H1 (cell line): ENCODE measurements at regions not wholly inside any gene's neighbourhood (a gene's known extent, or its start where the extent isn't known, plus 50 kb on each side); places are given as distances from the start of the nearest gene placed in this dataset.

Experiments used
- CTCF ChIA-PET: fragments of 300-600 bp; sonication (Branson Sonifier 250); formaldehyde crosslinking; loops from one replicate; lab custom pipeline; 2021; ENCODE audit not compliant: partially characterized antibody; lab: Charles Lee
- POLR2A ChIA-PET: fragments of 300-600 bp; sonication (Branson Sonifier 250); formaldehyde crosslinking; loops from one replicate; lab custom pipeline; 2021; ENCODE audit warnings: inconsistent platforms; ENCODE audit not compliant: partially characterized antibody; lab: Charles Lee
- DNase-seq, 2 experiments: peaks; one replicate each; pipeline versions ENCODE4 v3.0.0 to v3.0.0-alpha.2; 2010 to 2022; ENCODE audit warnings: low spot score in 2 of 2, low read depth in 1 of 2, mixed read lengths in 1 of 2
- FAIRE-seq: peaks from 2 replicates; lab custom pipeline; 2011; peaks lifted over from hg19 to GRCh38; lab: Jason Lieb, UNC
- H2AFZ ChIP-seq: 2 replicates; pipeline ENCODE4 v1.8.1; 2012; ENCODE audit warnings: low read length, inconsistent platforms
- H2AK5ac ChIP-seq: 2 replicates; pipeline ENCODE4 v1.6.1; 2013; ENCODE audit warnings: low read depth, low read length
- H2BK120ac ChIP-seq: replicated peaks from 2 replicates; pipeline ENCODE3; 2013; ENCODE audit warnings: low read depth, low read length, inconsistent platforms
- H2BK12ac ChIP-seq: 2 replicates; pipeline ENCODE4 v1.6.1; 2013; ENCODE audit warnings: low read depth, low read length
- H2BK15ac ChIP-seq: 2 replicates; pipeline ENCODE4 v1.6.1; 2013; ENCODE audit warnings: low read length
- H2BK20ac ChIP-seq: 2 replicates; pipeline ENCODE4 v1.6.1; 2013; ENCODE audit warnings: low read length
- H2BK5ac ChIP-seq: 2 replicates; pipeline ENCODE4 v1.6.1; 2013; ENCODE audit warnings: low read depth, low read length
- H3K14ac ChIP-seq: 2 replicates; pipeline ENCODE4 v1.6.1; 2013; ENCODE audit warnings: inconsistent platforms; ENCODE audit not compliant: insufficient read length
- H3K18ac ChIP-seq: 2 replicates; pipeline ENCODE4 v1.6.1; 2013; ENCODE audit warnings: low read length; ENCODE audit errors: extremely low read depth
- H3K23ac ChIP-seq: 2 replicates; pipeline ENCODE4 v1.6.1; 2013; ENCODE audit warnings: inconsistent platforms; ENCODE audit not compliant: insufficient read length
- H3K23me2 ChIP-seq: 2 replicates; pipeline ENCODE4 v1.6.1; 2013; ENCODE audit warnings: low read depth, low read length
- H3K27ac ChIP-seq: 2 replicates; pipeline ENCODE4 v1.6.1; 2011; ENCODE audit warnings: low read depth, low read length, inconsistent platforms
- H3K27me3 ChIP-seq, 4 experiments: replicated peaks in 1 of 4; 1 replicate in 1 of 4; 2 replicates in 3 of 4; pipeline versions ENCODE4 v1.6.1 to v1.8.1; 2011 to 2013; ENCODE audit warnings: low read length in 3 of 4, mild to moderate bottlenecking in 3 of 4, inconsistent platforms in 2 of 4, mixed read lengths in 2 of 4, moderate library complexity in 1 of 4; ENCODE audit not compliant: control insufficient read depth in 3 of 4, insufficient read depth in 3 of 4; ENCODE audit errors: extremely low read depth in 1 of 4
- H3K36me3 ChIP-seq, 4 experiments: 2 replicates each; pipeline versions ENCODE4 v1.6.1 to v1.8.1; 2011 to 2013; ENCODE audit warnings: mild to moderate bottlenecking in 4 of 4, low read length in 3 of 4, moderate library complexity in 2 of 4, control low read depth in 1 of 4, inconsistent platforms in 1 of 4; ENCODE audit not compliant: insufficient read depth in 4 of 4, control insufficient read depth in 2 of 4
- H3K4ac ChIP-seq: replicated peaks from 2 replicates; pipeline ENCODE3; 2013; ENCODE audit warnings: low read length, low read depth, mixed read lengths, inconsistent platforms; ENCODE audit not compliant: insufficient read length
- H3K4me1 ChIP-seq, 4 experiments: replicated peaks in 1 of 4; 1 replicate in 1 of 4; 2 replicates in 3 of 4; pipeline versions ENCODE4 v1.6.1 to v1.8.1; 2011 to 2013; ENCODE audit warnings: low read length in 3 of 4, inconsistent platforms in 2 of 4, mixed read lengths in 1 of 4; ENCODE audit not compliant: insufficient read depth in 4 of 4, control insufficient read depth in 3 of 4
- H3K4me2 ChIP-seq, 2 experiments: 2 replicates each; pipeline versions ENCODE4 v1.6.1 to v1.8.1; 2011 to 2013; ENCODE audit warnings: low read depth in 2 of 2, low read length in 2 of 2, control low read depth in 1 of 2, inconsistent platforms in 1 of 2, mild to moderate bottlenecking in 1 of 2; ENCODE audit not compliant: insufficient read depth in 1 of 2
- H3K4me3 ChIP-seq, 4 experiments: fragments of 200-600, 300-600 bp in 1 of 4; sonication (generic), shearing (Covaris generic), sonication (Bioruptor Twin) in 1 of 4; 2 replicates each; pipeline versions ENCODE4 v1.5.1 to v1.8.1; 2011 to 2016; ENCODE audit warnings: low read length in 4 of 4, low read depth in 3 of 4, control low read depth in 2 of 4, inconsistent platforms in 2 of 4, mild to moderate bottlenecking in 2 of 4, mixed read lengths in 1 of 4, moderate library complexity in 1 of 4; ENCODE audit not compliant: insufficient read depth in 2 of 4; ENCODE audit errors: extremely low read depth in 1 of 4
- H3K56ac ChIP-seq: replicated peaks from 2 replicates; pipeline ENCODE3; 2013; ENCODE audit warnings: low read depth, mild to moderate bottlenecking, mixed read lengths, low read length, inconsistent platforms; ENCODE audit not compliant: insufficient read length
- H3K79me1 ChIP-seq: 2 replicates; pipeline ENCODE4 v1.6.1; 2013; ENCODE audit warnings: low read depth, low read length, control low read depth
- H3K79me2 ChIP-seq, 2 experiments: 2 replicates each; pipeline versions ENCODE4 v1.6.1 to v1.8.1; 2012 to 2013; ENCODE audit warnings: low read length in 2 of 2, mild to moderate bottlenecking in 2 of 2, inconsistent platforms in 1 of 2; ENCODE audit not compliant: insufficient read depth in 2 of 2, control insufficient read depth in 1 of 2
- H3K9ac ChIP-seq, 4 experiments: replicated peaks in 1 of 4; 1 replicate in 1 of 4; 2 replicates in 3 of 4; pipeline versions ENCODE4 v1.6.1 to v1.8.1; 2011 to 2013; ENCODE audit warnings: low read depth in 3 of 4, low read length in 3 of 4, control low read depth in 2 of 4, mild to moderate bottlenecking in 2 of 4, moderate library complexity in 2 of 4, inconsistent platforms in 1 of 4; ENCODE audit errors: extremely low read depth in 1 of 4
- H3K9me3 ChIP-seq, 2 experiments: 2 replicates each; pipeline versions ENCODE4 v1.6.1 to v1.8.1; 2012 to 2013; ENCODE audit warnings: mild to moderate bottlenecking in 2 of 2, moderate library complexity in 2 of 2, control low read depth in 1 of 2, inconsistent platforms in 1 of 2, low read depth in 1 of 2, low read length in 1 of 2, mixed read lengths in 1 of 2; ENCODE audit not compliant: insufficient read depth in 2 of 2
- H4K20me1 ChIP-seq, 2 experiments: replicated peaks in 1 of 2; 2 replicates each; pipeline versions ENCODE3 to v1.8.1; 2011 to 2013; ENCODE audit warnings: inconsistent platforms in 2 of 2, low read length in 2 of 2, mild to moderate bottlenecking in 1 of 2; ENCODE audit not compliant: insufficient read depth in 2 of 2, control insufficient read depth in 1 of 2
- H4K5ac ChIP-seq: 2 replicates; pipeline ENCODE4 v1.6.1; 2013; ENCODE audit warnings: low read length, low read depth, mixed read lengths, inconsistent platforms; ENCODE audit not compliant: insufficient read length
- H4K8ac ChIP-seq: 2 replicates; pipeline ENCODE4 v1.8.0; 2013; ENCODE audit warnings: mild to moderate bottlenecking, moderate library complexity, low read length, inconsistent platforms; ENCODE audit not compliant: insufficient read depth; ENCODE audit errors: extremely low read depth
- H4K91ac ChIP-seq: replicated peaks from 2 replicates; pipeline ENCODE3; 2013; ENCODE audit warnings: low read length, mixed read lengths, inconsistent platforms; ENCODE audit not compliant: insufficient read length
- KDM1A ChIP-seq: fragments of 200-600, 300-600 bp; sonication (generic); IDR thresholded peaks from 2 replicates; pipeline ENCODE4 v1.7.1; 2016; ENCODE audit warnings: mild to moderate bottlenecking, low read length, borderline replicate concordance
- RAD21 ChIP-seq, 2 experiments: IDR thresholded peaks in 1 of 2; conservative IDR thresholded peaks in 1 of 2; 2 replicates each; pipeline ENCODE4 v1.6.1; 2011; ENCODE audit warnings: low read depth in 2 of 2, low read length in 2 of 2, improper control_type of control experiment in 1 of 2, inconsistent platforms in 1 of 2, mild to moderate bottlenecking in 1 of 2, moderate library complexity in 1 of 2
- WGBS, 2 experiments: shearing (Covaris generic) in 1 of 2; methylation state at CpG; one replicate each; pipeline versions ENCODE4 v1.1.6 to v1.1.7; 2013 to 2015; ENCODE audit warnings: low lambda C conversion rate in 2 of 2, mixed read lengths in 2 of 2, inconsistent platforms in 1 of 2, low coverage in 1 of 2, missing lambda C conversion rate in 1 of 2; ENCODE audit not compliant: insufficient replicate concordance in 2 of 2, insufficient coverage in 1 of 2, insufficient read length in 1 of 2; ENCODE audit errors: extremely low coverage in 1 of 2, missing lambda C conversion rate in 1 of 2; 5-methylcytosine and 5-hydroxymethylcytosine counted together

DNA sequence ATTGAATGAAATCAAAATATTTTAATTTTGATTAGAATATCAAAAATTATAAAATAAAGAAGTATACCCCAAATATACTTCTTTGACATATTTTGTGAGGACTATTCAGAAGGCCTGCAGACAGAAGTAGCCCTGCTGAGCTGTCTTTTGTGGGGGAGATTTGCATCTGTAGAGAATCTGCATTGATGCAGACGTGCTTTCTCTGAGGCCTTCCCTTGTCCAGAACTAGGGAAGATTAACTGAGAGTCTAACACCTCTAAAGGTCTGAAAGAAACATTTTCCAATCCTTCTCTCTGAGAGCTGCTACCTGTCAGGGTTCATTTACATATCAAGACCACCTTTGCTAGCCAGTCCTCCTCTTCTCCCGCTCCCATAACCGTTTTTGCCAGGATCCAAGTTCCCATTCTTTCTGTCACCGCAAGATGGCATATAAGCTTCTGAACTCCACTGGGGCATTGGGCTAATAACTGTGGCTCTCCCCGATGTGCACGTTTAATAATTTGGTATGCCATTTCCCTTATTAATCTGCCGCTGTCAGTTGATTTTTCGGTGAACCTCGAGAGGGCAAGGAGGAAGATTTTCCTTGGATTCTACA lies 510.4 kb upstream of the CNTNAP5 start:
- TF ChIP-seq KDM1A, result no peak
- peak in 1 of 2 experiments; percentile 28; a peak in 1 of 4 replicates for TF ChIP-seq RAD21 (IDR thresholded peaks at IDR 0.05 in 1 of 2, conservative IDR thresholded peaks at IDR 0.05 in 1 of 2; ENCODE audit: low read depth in 2 of 2, low read length in 2 of 2)
- 72% methylated on average over 9 of the region's 9 CpGs; no CpG with 5 or more reads in 1 of the 2 experiments for WGBS, 2 experiments
- H2BK5ac ChIP-seq, result no peak overlapping the region
- ChIA-PET CTCF (interaction anchor here (0.9 to 1.1 kb wide), 2 partner anchors 32 to 128 kb away, joined by 3 read pairs; no protein-coding TSS in a partner anchor), POLR2A (no interaction called here)
- no peaks in the 10 kb centered on the region for H3K23me2 ChIP-seq
- H3K56ac ChIP-seq, result no peak overlapping the region
- no peak overlapping the region for H2BK120ac ChIP-seq
- H3K23ac ChIP-seq, result no peak overlapping the region
- FAIRE-seq (peak; percentile 32), DNase-seq (no peak)
- H3K18ac ChIP-seq, result no peak overlapping the region
- H2AFZ ChIP-seq, result no peak overlapping the region
- H3K4me1 ChIP-seq, result peaks cover 0 to 7% (median 3%) of the 10 kb centered on the region in 4 experiments; a peak in 2 of 7 replicates
- H3K9ac ChIP-seq, result no peak overlapping the region
- H3K27me3 ChIP-seq, result no peaks in the 10 kb centered on the region
- H4K5ac ChIP-seq, result no peak overlapping the region
- H3K4me2 ChIP-seq, result peak overlapping the region in 1 of 2 experiments; percentile 4; a peak in 1 of 4 replicates
- H2AK5ac ChIP-seq, result no peak overlapping the region
- no peak overlapping the region for H4K91ac ChIP-seq
- no peaks in the 10 kb centered on the region for H3K79me2 ChIP-seq
- no peak overlapping the region for H2BK15ac ChIP-seq
- H3K79me1 ChIP-seq, result no peaks in the 10 kb centered on the region
- no peak overlapping the region for H3K27ac ChIP-seq
- H4K20me1 ChIP-seq, result no peaks in the 10 kb centered on the region
- H4K8ac ChIP-seq, result no peak overlapping the region
- H3K9me3 ChIP-seq, result no peaks in the 10 kb centered on the region
- no peak overlapping the region for H3K4ac ChIP-seq
- H2BK12ac ChIP-seq, result no peak overlapping the region
- H3K4me3 ChIP-seq, result no peak overlapping the region
- H2BK20ac ChIP-seq, result no peak overlapping the region
- no peaks in the 10 kb centered on the region for H3K36me3 ChIP-seq
- no peak overlapping the region for H3K14ac ChIP-seq
